Liver (tissue), 8 donors: ENCODE measurements at regions not wholly inside any gene's neighbourhood (a gene's known extent, or its start where the extent isn't known, plus 50 kb on each side); places are given as distances from the start of the nearest gene placed in this dataset.

Experiments used
- DNase-seq: peaks from one replicate; pipeline ENCODE4 v3.0.0-alpha.2; 2017; ENCODE audit warnings: low spot score
- H3K27ac ChIP-seq, 2 donors: one replicate each; pipeline ENCODE4 v1.7.0; 2013; ENCODE audit warnings: inconsistent platforms in 2 of 2, low read length in 2 of 2, control low read depth in 1 of 2, low read depth in 1 of 2, mild to moderate bottlenecking in 1 of 2
- H3K27me3 ChIP-seq, 4 donors: one replicate each; pipeline versions ENCODE4 v1.6.1 to v1.7.0; 2013; ENCODE audit warnings: low read length in 3 of 4, inconsistent platforms in 1 of 4, mild to moderate bottlenecking in 1 of 4, moderate library complexity in 1 of 4; ENCODE audit not compliant: control insufficient read depth in 4 of 4, insufficient read depth in 4 of 4
- H3K36me3 ChIP-seq, 4 donors: one replicate each; pipeline versions ENCODE4 v1.6.1 to v1.7.0; 2013; ENCODE audit warnings: low read length in 3 of 4, mild to moderate bottlenecking in 3 of 4, low read depth in 1 of 4, moderate library complexity in 1 of 4; ENCODE audit not compliant: control insufficient read depth in 4 of 4, insufficient read depth in 3 of 4
- H3K4me1 ChIP-seq, 4 donors: one replicate each; pipeline versions ENCODE4 v1.6.1 to v1.7.0; 2013; ENCODE audit warnings: low read length in 3 of 4, mild to moderate bottlenecking in 3 of 4, moderate library complexity in 1 of 4; ENCODE audit not compliant: control insufficient read depth in 4 of 4, insufficient read depth in 4 of 4
- H3K4me3 ChIP-seq, 3 donors: one replicate each; pipeline versions ENCODE4 v1.6.1 to v1.7.0; 2013; ENCODE audit warnings: low read length in 3 of 3, control low read depth in 1 of 3, low read depth in 1 of 3, mild to moderate bottlenecking in 1 of 3
- H3K9ac ChIP-seq, 2 donors: one replicate each; pipeline ENCODE4 v1.7.0; 2013; ENCODE audit warnings: low read length in 2 of 2, mild to moderate bottlenecking in 2 of 2, moderate library complexity in 2 of 2, control low read depth in 1 of 2, low read depth in 1 of 2
- H3K9me3 ChIP-seq, 4 donors: one replicate each; pipeline versions ENCODE4 v1.6.1 to v1.7.0; 2013; ENCODE audit warnings: low read length in 3 of 4; ENCODE audit not compliant: control insufficient read depth in 4 of 4
- EGR1 ChIP-seq, 2 donors: IDR thresholded peaks; 2 replicates each; pipeline ENCODE4 v1.6.1; 2016 to 2018; ENCODE audit warnings: antibody characterized with exemption in 2 of 2, low read depth in 2 of 2
- FOXA1 ChIP-seq: IDR thresholded peaks from 2 replicates; pipeline ENCODE4 v1.6.1; 2016; ENCODE audit warnings: antibody characterized with exemption
- GABPA ChIP-seq, 2 donors: IDR thresholded peaks in 1 of 2; conservative IDR thresholded peaks in 1 of 2; 2 replicates each; pipeline ENCODE4 v1.6.1; 2016; ENCODE audit warnings: antibody characterized with exemption in 2 of 2, mild to moderate bottlenecking in 1 of 2, moderate library complexity in 1 of 2
- HNF4A ChIP-seq, 2 donors: conservative IDR thresholded peaks; 2 replicates each; pipeline ENCODE4 v1.6.1; 2016; ENCODE audit warnings: antibody characterized with exemption in 2 of 2, mild to moderate bottlenecking in 2 of 2
- HNF4G ChIP-seq: IDR thresholded peaks from 2 replicates; pipeline ENCODE4 v1.6.1; 2016; ENCODE audit warnings: antibody characterized with exemption
- JUND ChIP-seq, 2 donors: IDR thresholded peaks; 2 replicates each; pipeline ENCODE4 v1.6.1; 2016; ENCODE audit warnings: antibody characterized with exemption in 2 of 2
- NR2F2 ChIP-seq: IDR thresholded peaks from 2 replicates; pipeline ENCODE4 v1.6.1; 2016; ENCODE audit warnings: antibody characterized with exemption
- RAD21 ChIP-seq, 2 donors: IDR thresholded peaks; 2 replicates each; pipeline ENCODE4 v1.6.1; 2016; ENCODE audit warnings: antibody characterized with exemption in 2 of 2, mild to moderate bottlenecking in 2 of 2
- RXRA ChIP-seq, 2 donors: IDR thresholded peaks; 2 replicates each; pipeline ENCODE4 v1.6.1; 2017 to 2018; ENCODE audit warnings: antibody characterized with exemption in 2 of 2, mild to moderate bottlenecking in 1 of 2
- TAF1 ChIP-seq: conservative IDR thresholded peaks from 2 replicates; pipeline ENCODE4 v1.6.1; 2016; ENCODE audit warnings: antibody characterized with exemption, mild to moderate bottlenecking
- YY1 ChIP-seq: IDR thresholded peaks from 2 replicates; pipeline ENCODE4 v1.6.1; 2016; ENCODE audit warnings: antibody characterized with exemption, mild to moderate bottlenecking
- WGBS: extraction: QIAGEN DNeasy Blood & Tissue Kit; methylation state at CpG from one replicate; pipeline ENCODE4 v1.1.7; 2013; 5-methylcytosine and 5-hydroxymethylcytosine counted together
- TF ChIP-seq, protein P1 (sequence below): fragments of 150-350 bp; IDR thresholded peaks from 2 replicates; pipeline ENCODE4 v1.5.1; 2017; ENCODE audit warnings: improper control_type of control experiment, low read depth, low read length; ENCODE audit not compliant: missing input control
- TF ChIP-seq, protein P2 (sequence below): IDR thresholded peaks from 2 replicates; pipeline ENCODE4 v1.6.1; 2016; ENCODE audit warnings: antibody characterized with exemption
- TF ChIP-seq, protein P3 (sequence below): IDR thresholded peaks from 2 replicates; pipeline ENCODE4 v1.6.1; 2016; ENCODE audit warnings: antibody characterized with exemption
- donor health status: healthy.
- donor health status: healthy.
- donor health status: healthy.
- donor health status: healthy.
- donor health status: healthy.

DNA sequence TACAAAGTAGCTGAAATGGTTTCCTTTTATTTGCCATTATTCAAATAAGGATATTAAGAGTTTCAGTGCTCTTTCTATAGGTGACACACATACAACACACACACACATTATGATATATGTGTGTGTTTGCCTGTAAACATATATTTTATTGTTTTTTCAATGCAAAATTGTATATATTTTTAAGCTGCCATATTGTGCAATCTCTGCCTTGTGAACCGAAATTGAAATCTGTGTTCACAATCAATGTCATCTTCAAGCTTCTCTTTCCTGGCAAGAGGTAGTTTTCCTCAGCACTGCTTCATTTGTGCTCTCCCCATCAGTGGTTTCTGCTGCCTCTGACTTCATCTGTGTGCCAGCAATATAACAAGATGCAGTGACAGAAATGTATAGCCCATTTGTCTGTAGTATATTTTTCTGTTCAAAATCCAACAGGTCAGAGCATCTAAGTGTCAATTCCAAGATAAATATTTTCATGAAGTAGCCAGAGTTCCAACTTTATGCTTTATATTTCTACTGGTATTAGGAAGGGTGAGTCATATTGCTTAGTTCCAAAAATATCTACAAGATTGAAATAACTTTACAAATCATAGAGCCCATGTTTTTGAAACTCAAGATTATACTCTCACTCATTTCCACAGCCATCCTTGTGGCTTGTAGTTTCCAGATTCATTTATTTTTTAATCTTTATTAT lies 1704.8 kb upstream of the CDH9 start:
- no peak for TF ChIP-seq RXRA (IDR thresholded peaks at IDR 0.05)
- TF ChIP-seq, protein P1, sequence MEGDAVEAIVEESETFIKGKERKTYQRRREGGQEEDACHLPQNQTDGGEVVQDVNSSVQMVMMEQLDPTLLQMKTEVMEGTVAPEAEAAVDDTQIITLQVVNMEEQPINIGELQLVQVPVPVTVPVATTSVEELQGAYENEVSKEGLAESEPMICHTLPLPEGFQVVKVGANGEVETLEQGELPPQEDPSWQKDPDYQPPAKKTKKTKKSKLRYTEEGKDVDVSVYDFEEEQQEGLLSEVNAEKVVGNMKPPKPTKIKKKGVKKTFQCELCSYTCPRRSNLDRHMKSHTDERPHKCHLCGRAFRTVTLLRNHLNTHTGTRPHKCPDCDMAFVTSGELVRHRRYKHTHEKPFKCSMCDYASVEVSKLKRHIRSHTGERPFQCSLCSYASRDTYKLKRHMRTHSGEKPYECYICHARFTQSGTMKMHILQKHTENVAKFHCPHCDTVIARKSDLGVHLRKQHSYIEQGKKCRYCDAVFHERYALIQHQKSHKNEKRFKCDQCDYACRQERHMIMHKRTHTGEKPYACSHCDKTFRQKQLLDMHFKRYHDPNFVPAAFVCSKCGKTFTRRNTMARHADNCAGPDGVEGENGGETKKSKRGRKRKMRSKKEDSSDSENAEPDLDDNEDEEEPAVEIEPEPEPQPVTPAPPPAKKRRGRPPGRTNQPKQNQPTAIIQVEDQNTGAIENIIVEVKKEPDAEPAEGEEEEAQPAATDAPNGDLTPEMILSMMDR, result no peak
- TF ChIP-seq NR2F2, result no peak
- TF ChIP-seq, protein P2, sequence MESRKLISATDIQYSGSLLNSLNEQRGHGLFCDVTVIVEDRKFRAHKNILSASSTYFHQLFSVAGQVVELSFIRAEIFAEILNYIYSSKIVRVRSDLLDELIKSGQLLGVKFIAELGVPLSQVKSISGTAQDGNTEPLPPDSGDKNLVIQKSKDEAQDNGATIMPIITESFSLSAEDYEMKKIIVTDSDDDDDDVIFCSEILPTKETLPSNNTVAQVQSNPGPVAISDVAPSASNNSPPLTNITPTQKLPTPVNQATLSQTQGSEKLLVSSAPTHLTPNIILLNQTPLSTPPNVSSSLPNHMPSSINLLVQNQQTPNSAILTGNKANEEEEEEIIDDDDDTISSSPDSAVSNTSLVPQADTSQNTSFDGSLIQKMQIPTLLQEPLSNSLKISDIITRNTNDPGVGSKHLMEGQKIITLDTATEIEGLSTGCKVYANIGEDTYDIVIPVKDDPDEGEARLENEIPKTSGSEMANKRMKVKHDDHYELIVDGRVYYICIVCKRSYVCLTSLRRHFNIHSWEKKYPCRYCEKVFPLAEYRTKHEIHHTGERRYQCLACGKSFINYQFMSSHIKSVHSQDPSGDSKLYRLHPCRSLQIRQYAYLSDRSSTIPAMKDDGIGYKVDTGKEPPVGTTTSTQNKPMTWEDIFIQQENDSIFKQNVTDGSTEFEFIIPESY, result no peak
- TF ChIP-seq EGR1 (IDR thresholded peaks at IDR 0.05; ENCODE audit: low read depth in 2 of 2), result no peak
- TF ChIP-seq, protein P3, sequence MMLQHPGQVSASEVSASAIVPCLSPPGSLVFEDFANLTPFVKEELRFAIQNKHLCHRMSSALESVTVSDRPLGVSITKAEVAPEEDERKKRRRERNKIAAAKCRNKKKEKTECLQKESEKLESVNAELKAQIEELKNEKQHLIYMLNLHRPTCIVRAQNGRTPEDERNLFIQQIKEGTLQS, result no peak
- no peak for TF ChIP-seq JUND (IDR thresholded peaks at IDR 0.05)
- TF ChIP-seq RAD21 (IDR thresholded peaks at IDR 0.05), result no peak
- TF ChIP-seq YY1, result no peak
- Histone ChIP-seq H3K9me3 (no peaks in the 10 kb centered on the region), H3K27me3 (no peaks in the 10 kb centered on the region), H3K27ac (no peak overlapping the region), H3K36me3 (no peaks in the 10 kb centered on the region), H3K9ac (no peak overlapping the region), H3K4me3 (no peak overlapping the region), H3K4me1 (no peaks in the 10 kb centered on the region)
- 26% methylated on average over 1 of the region's 1 CpG for WGBS
- DNase-seq, result no peak

DNA sequence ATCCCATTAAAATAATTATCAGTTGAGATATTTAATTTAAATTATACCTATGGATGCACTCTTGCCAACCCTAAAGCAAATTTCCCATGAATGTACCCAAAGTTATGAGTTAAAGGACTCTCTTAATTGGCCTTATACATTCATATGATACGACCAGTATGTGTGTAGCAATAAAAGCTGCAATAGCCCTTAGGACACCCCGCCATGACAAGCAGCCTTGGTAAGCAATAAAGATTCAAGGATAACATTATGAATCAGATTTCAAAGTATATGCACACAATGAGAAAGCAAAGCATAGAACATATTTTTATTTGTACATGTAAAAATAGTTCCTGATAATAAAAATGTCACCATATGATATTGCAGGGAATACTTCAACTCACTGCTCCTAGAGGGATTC lies 1699.3 kb upstream of the CDH9 start:
- 75% methylated on average over 2 of the region's 2 CpGs for WGBS
- TF ChIP-seq HNF4G (no peak), HNF4A (conservative IDR thresholded peaks at IDR 0.05) (no peak), EGR1 (IDR thresholded peaks at IDR 0.05; ENCODE audit: low read depth in 2 of 2) (no peak), JUND (IDR thresholded peaks at IDR 0.05) (no peak), RXRA (IDR thresholded peaks at IDR 0.05) (no peak), FOXA1 (no peak), GABPA (IDR thresholded peaks at IDR 0.05 in 1 of 2, conservative IDR thresholded peaks at IDR 0.05 in 1 of 2) (no peak), NR2F2 (no peak), TAF1 (no peak)
- TF ChIP-seq, protein P2, result no peak
- Histone ChIP-seq H3K27me3 (no peaks in the 10 kb centered on the region), H3K9ac (no peak overlapping the region), H3K9me3 (no peaks in the 10 kb centered on the region), H3K27ac (no peak overlapping the region), H3K36me3 (no peaks in the 10 kb centered on the region), H3K4me3 (no peak overlapping the region), H3K4me1 (no peaks in the 10 kb centered on the region)
- no peak for DNase-seq
